ENCODE measurements at regions not wholly inside any gene's neighbourhood (a gene's known extent, or its start where the extent isn't known, plus 50 kb on each side); places are given as distances from the start of the nearest gene placed in this dataset.
"Not testable (repeated sequence)": the region's sequence is repeated elsewhere in the genome, so short reads cannot be mapped to it uniquely, and the experiment has no call there.

DNA sequence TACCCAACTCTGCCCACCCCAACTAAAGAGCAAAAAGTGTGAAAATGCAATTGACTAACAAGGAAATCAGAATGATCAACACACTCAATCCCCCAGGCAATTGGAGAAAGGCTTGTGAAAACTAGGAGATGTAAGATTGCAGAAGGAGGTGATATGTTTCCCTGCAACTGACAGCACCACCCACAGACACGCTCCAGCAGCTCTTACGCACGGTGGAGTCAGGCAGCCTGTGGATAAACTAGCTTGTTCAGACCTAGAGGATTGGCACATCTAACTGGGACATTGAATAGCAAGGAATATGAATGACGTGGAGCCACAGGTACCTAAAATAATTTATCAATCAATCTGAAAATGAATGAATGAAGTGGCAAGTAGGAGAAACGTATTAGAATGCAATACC, 125.7 kb upstream of the MYO3A start:
- DNase-seq (ENCODE audit: low spot score) = no peak

- DNase-seq (ENCODE audit: low spot score) = no peak
Measured at GRCh38 chr10:25811052-25811685, 122.9 kb upstream of the MYO3A start.

DNA sequence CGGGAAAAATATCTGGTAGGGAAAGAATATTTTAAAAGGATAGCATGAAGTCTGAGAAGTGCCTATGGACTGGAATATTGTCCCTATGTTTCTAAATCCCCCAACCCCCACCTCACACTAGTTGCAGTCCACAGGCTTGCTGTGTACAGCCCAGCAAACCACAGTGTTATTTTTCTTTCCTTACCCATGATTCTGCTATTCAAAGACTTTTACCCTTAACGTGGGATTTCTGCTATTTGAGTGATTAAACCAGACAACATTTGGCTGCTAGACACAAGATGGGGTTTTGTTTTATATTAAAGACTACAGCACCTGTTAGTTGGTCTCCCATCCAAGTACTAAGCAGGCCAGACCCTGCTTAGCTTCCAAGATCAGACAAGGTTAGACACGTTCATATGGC, 120.5 kb upstream of the MYO3A start:
- DNase-seq (ENCODE audit: low spot score) = no peak

DNA sequence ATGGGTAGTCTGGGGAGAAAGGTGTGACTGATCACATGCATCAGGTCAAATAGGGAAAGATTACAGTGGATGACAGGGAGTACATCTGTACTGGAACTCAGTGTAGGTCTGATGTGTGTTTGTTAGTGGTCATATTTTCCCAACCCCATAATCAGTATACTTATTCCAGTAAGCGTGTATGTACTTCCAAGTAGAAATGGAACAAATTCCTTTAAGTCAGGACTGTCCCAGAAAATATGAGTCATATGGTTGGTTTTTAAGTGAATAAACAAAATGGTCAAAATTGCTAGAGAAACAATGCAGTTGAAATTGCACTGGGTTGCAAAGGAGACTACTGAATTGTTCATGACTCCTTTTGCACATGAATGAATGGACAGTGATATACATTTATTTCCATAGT, 118.8 kb upstream of the MYO3A start:
- no peak for DNase-seq (ENCODE audit: low spot score)

GRCh38 chr10:25815999-25816768, 117.8 kb upstream of the MYO3A start:
- DNase-seq (ENCODE audit: low spot score) = no peak

DNA sequence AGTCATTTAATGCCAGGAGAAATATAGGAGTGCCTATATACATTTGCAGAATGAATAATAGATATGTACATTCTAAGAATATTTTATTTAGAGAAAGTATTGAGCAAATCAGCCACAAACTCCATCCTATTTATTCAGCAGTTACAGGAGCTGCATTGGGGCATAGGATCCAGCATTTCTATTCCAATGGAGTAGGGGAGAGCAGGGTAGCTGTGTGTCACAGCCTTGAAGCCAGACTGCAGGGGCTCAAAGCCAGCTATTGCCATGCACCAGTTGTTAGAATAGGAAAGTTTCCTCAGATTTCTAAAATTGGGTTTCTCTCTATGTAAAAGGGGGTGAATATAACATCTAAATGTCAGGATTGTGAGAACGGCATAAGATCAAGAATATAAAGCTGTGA, 116.8 kb upstream of the MYO3A start:
- DNase-seq (ENCODE audit: low spot score) = no peak

- DNase-seq (ENCODE audit: low spot score) = no peak
Measured at GRCh38 chr10:25818751-25819150, 115.3 kb upstream of the MYO3A start.

DNA sequence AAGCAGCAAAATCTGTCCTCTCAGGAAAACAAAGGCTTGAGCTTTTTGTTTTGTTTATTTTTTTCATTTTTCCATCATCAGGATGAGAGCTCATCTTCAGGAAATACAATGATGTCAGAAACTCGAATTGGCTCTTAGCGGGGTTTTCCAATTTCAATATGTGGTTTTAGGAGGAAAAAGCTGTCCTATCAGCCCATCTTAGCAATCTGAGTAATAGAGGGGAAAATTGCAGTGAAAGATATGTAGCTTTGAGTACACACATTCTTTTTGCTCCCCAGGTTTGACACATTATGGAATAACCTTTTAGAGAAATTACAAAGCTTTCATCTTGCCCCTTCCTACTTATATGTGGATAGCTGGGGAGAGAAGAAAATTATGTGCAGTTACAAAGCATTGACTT, 113.6 kb upstream of the MYO3A start:
- no peak for DNase-seq (ENCODE audit: low spot score)

DNA sequence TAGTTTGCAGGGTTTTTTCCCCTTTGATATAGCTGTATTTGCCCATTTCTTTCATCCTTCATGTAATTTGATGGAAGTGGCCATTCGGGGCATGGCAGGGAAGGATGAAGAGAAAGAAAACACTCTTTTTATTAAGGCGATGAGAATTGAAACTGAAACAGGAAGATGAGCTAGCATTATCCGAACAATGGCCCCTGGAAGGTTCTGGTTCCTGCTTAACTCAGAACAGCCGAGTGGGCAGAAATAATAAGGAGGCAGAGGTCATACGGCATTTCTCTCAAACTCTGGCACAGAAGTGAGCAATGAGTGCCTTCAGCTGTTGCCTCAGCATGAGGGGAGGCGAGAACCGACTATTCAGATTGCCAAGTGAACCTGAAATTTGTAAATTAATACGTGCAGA, 113.2 kb upstream of the MYO3A start:
- DNase-seq (ENCODE audit: low spot score) = no peak

DNA sequence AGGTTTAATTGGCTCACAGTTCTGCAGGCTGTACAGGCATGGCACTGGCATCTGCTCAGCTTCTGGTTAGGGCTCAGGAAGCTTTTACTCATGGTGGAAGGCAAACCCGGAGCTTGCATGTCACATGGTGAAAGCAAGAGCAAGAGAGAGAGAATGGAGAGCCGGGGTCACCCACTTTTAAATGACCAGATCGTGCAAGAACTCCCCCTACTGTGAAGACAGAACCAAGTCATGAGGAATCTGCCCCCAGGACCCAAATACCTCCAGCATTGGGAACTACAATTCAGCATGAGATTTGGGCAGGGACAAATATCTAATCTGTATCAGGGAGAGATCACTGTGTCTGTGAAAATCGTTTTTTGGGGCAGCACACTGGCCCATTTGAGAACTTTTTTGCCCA, 110.0 kb upstream of the MYO3A start:
- DNase-seq (ENCODE audit: low spot score) = no peak

GRCh38 chr10:25828475-25828874, 105.6 kb upstream of the MYO3A start:
- no peak for DNase-seq (ENCODE audit: low spot score)

GRCh38 chr10:25831080-25831479, 102.9 kb upstream of the MYO3A start:
- no peak for DNase-seq (ENCODE audit: low spot score)

- no peak for DNase-seq (ENCODE audit: low spot score)
Measured at GRCh38 chr10:25839683-25840082, 94.3 kb upstream of the MYO3A start.

GRCh38 chr10:25840875-25841274, 93.2 kb upstream of the MYO3A start:
- DNase-seq (ENCODE audit: low spot score) = not testable (repeated sequence)

DNA sequence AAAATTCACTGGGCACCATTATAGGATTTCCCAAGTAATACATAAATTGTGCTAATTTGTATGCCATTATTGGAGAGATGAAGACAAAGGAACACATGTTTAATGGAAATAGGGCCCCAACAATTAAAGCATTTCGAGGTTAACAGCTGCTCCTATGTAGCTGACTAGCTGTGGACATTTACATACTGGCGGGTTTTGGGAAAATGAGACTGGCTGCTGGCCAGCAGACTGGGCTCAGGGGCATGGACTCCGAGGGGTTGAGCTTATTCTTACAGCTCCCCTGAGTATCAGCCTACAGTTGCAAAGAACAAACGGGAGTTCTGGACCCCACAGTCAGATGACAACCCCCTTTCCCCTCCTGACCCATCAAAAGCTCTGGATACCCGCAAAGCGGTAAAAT, 91.9 kb upstream of the MYO3A start:
- DNase-seq (ENCODE audit: low spot score) = no peak

DNA sequence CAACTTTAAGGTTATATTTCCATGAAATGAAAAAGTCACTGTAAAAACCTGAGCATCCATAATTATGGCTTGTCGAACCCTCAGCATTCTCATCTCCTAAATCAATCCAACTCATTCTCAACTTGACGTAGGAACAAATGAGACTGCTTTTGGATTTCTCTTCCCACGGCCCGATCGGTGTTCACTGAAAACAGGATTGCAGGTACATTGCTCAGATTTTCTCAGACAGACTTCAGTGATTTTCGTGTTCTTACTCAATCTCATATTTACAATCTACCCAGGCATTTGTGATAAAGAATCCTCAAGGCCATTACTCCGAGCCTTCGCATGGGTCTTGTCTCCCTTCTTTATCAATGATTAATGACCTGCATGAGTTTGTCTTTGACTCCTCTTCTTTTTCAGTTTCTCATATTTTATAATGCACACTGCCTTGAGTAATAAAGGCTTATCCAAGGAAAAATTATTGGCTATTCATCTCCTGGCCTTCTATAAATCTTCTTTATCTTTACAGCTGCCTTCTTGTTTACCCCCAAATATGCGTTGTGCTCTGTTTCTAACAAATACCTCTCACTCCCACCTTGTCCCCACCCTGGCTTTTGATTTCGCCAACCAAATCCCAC, 90.4 kb upstream of the MYO3A start:
- no peak for DNase-seq (ENCODE audit: low spot score)

GRCh38 chr10:25844716-25845115, 89.3 kb upstream of the MYO3A start:
- DNase-seq (ENCODE audit: low spot score) = not testable (repeated sequence)

- DNase-seq (ENCODE audit: low spot score) = no peak
Measured at GRCh38 chr10:25849268-25849667, 84.8 kb upstream of the MYO3A start.

DNA sequence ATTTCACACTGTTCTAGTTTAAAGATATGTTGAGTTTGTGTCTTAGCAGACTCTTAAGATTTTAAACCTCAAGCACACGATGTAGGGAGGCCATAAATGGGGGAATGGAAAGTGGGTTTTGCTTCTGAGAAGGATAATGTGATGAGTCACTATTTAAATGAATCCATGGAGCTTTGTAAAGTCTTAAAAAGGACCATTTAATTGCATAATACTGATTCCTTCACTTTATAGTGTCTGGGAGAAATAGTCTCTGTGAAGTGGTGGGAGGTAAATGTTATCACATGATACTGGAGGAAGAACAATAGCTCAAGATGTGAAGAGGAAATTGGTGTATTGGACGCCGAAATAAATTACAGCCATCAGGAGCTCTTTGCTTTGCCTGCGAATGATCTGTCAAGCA, 84.0 kb upstream of the MYO3A start:
- DNase-seq (ENCODE audit: low spot score) = no peak

DNA sequence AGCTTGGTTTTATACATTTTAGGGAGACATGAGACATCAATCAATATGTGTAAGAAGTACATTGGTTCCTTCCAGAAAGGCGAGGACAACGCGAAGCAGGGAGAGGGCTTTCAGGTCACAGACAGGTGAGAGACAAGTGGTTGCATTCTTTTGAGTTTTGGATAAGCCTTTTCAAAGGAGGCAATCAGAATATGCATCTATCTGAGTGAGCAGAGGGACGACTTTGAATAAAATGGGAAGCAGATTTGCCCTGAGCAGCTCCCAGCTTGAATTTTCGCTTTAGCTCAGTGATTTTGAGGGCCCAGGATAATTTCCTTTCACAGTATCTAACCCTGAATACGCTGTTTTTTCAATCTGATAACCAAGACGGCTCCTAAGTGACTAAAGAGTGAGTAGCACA, 82.5 kb upstream of the MYO3A start:
- no peak for DNase-seq (ENCODE audit: low spot score)

- DNase-seq (ENCODE audit: low spot score) = no peak
Measured at GRCh38 chr10:25852364-25852941, 81.6 kb upstream of the MYO3A start.

GRCh38 chr10:25858076-25858475, 76.0 kb upstream of the MYO3A start:
- no peak for DNase-seq (ENCODE audit: low spot score)

DNA sequence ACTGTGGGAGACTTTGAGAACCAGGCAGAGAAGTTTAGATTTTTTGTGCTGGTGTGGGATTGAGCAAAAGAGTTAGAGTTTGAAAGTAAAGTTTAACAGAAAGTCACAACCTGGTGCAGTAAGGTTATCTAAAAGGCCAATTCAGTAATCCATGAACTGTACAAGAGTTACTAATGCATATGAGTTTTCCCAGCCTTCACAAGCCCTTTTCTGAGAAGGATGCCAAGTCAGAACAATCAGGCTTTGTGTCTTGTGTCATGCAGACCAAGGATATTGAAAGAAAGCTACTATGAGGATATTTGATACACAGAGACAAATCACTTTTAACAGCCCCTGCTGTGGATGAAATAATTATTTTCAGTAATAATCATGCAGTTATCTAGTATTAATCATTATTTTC, 68.8 kb upstream of the MYO3A start:
- no peak for DNase-seq (ENCODE audit: low spot score)
